PC-9 (cell line): ENCODE measurements at regions not wholly inside any gene's neighbourhood (a gene's known extent, or its start where the extent isn't known, plus 50 kb on each side); places are given as distances from the start of the nearest gene placed in this dataset.
A peak's percentile ranks its signal among the peaks of the same experiment; 100 is the strongest.

ENCODE experiments used
- BruUV-seq: library from RNA; stranded (reverse); fragments of 400-500 nt; replicated peaks from 2 replicates; lab custom pipeline; 2021; lab: Mats Ljungman, UMichigan
- CTCF ChIA-PET: fragments of 300-600 bp; sonication (Branson Sonifier 250); formaldehyde crosslinking; loops from one replicate; lab custom pipeline; 2022; ENCODE audit warnings: antibody characterized with exemption; lab: Charles Lee
- POLR2A ChIA-PET: fragments of 300-600 bp; sonication (Branson Sonifier 250); formaldehyde crosslinking; loops from one replicate; lab custom pipeline; 2022; ENCODE audit warnings: antibody characterized with exemption; ENCODE audit not compliant: unreplicated experiment; lab: Charles Lee
- DNase-seq, 2 experiments: peaks; one replicate each; pipeline versions ENCODE4 v3.0.0 to v3.0.0-alpha.2; 2015 to 2022; ENCODE audit warnings: mixed read lengths in 1 of 2
- H2AFZ ChIP-seq: fragments of 200-600 bp; sonication (generic); 2 replicates; pipeline ENCODE4 v1.8.1; 2017; ENCODE audit warnings: antibody characterized with exemption
- H3F3A ChIP-seq: fragments of 200-600 bp; sonication (generic); 2 replicates; pipeline ENCODE4 v1.8.1; 2017; ENCODE audit warnings: antibody characterized with exemption, mild to moderate bottlenecking, low read depth; ENCODE audit not compliant: insufficient read depth
- H3K27ac ChIP-seq: fragments of 200-600 bp; sonication (generic); 2 replicates; pipeline ENCODE4 v1.6.1; 2016; ENCODE audit warnings: mixed run types
- H3K27me3 ChIP-seq: fragments of 200-600 bp; sonication (generic); 2 replicates; pipeline ENCODE4 v1.6.1; 2016; ENCODE audit warnings: low read depth, mixed run types; ENCODE audit not compliant: insufficient read depth
- H3K36me3 ChIP-seq: fragments of 200-600 bp; sonication (generic); 2 replicates; pipeline ENCODE4 v1.6.1; 2016; ENCODE audit warnings: low read depth, mixed run types
- H3K4me1 ChIP-seq: fragments of 200-600 bp; sonication (generic); replicated peaks from 2 replicates; pipeline ENCODE4 v1.6.1; 2016; ENCODE audit warnings: mixed run types; ENCODE audit not compliant: insufficient read depth
- H3K4me2 ChIP-seq: fragments of 200-600 bp; sonication (generic); 2 replicates; pipeline ENCODE4 v1.6.1; 2017; ENCODE audit warnings: mixed run types
- H3K4me3 ChIP-seq: fragments of 200-600 bp; sonication (generic); 2 replicates; pipeline ENCODE4 v1.6.1; 2016; ENCODE audit warnings: mixed run types
- H3K79me2 ChIP-seq: fragments of 200-600 bp; sonication (generic); 2 replicates; pipeline ENCODE4 v1.6.1; 2017; ENCODE audit warnings: low read depth, mixed run types
- H3K9me2 ChIP-seq: fragments of 200-600 bp; sonication (generic); 2 replicates; pipeline ENCODE4 v1.8.1; 2017; ENCODE audit warnings: mild to moderate bottlenecking; ENCODE audit not compliant: insufficient read depth
- H3K9me3 ChIP-seq: fragments of 200-600 bp; sonication (generic); 2 replicates; pipeline ENCODE4 v1.8.1; 2016; ENCODE audit warnings: low read depth; ENCODE audit not compliant: insufficient read depth
- H4K20me1 ChIP-seq: fragments of 200-600 bp; sonication (generic); 2 replicates; pipeline ENCODE4 v1.8.1; 2017; ENCODE audit not compliant: insufficient read depth
- EZH2 ChIP-seq: fragments of 200-600 bp; sonication (generic); IDR thresholded peaks from 2 replicates; pipeline ENCODE4 v1.8.0; 2017; ENCODE audit warnings: antibody characterized with exemption, low read depth
- intact Hi-C: fragments of 100-400 bp; cut with micrococcal nuclease; formaldehyde crosslinking; loops from one replicate; pipeline ENCODE4 v1.10.0; 2022; ENCODE audit not compliant: unreplicated experiment
- TF ChIP-seq, protein P1 (sequence below): fragments of 200-600 bp; sonication (generic); conservative IDR thresholded peaks from 2 replicates; pipeline ENCODE4 v1.6.1; 2017; ENCODE audit warnings: mixed run types, antibody characterized with exemption, mild to moderate bottlenecking, moderate library complexity

DNA sequence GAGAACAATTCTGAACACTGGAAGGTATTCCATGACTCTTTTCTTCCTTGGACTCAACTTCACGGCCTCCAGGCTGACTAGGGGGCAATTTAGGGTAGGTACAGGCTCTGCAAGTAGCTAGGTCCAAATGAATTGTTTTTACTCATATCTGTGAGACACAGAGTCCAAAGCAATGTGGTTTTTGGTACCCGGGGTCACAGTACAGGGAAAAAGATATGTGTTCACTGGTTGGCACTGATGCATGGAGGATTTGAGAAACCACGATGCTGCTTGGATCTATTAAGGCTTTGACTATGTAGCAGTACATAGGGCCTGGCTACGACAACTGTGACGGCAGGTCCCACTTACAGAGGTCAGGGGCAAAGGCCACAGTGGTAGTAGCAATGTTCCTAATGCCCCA, 200.6 kb downstream of the DUSP10 start:
- no peaks in the 10 kb centered on the region for H3F3A ChIP-seq
- no peaks in the 10 kb centered on the region for H3K27me3 ChIP-seq
- POLR2A ChIA-PET, result no interaction called here
- no peak overlapping the region for H3K4me2 ChIP-seq
- H3K9me2 ChIP-seq, result no peaks in the 10 kb centered on the region
- H3K27ac ChIP-seq, result no peak overlapping the region
- no peaks in the 10 kb centered on the region for H3K36me3 ChIP-seq
- no peak for DNase-seq
- BruUV-seq, result no TSS peak
- H2AFZ ChIP-seq, result no peak overlapping the region
- no peaks in the 10 kb centered on the region for H3K4me1 ChIP-seq
- H4K20me1 ChIP-seq, result no peaks in the 10 kb centered on the region
- H3K4me3 ChIP-seq, result no peak overlapping the region
- TF ChIP-seq EZH2, result no peak
- TF ChIP-seq, protein P1, sequence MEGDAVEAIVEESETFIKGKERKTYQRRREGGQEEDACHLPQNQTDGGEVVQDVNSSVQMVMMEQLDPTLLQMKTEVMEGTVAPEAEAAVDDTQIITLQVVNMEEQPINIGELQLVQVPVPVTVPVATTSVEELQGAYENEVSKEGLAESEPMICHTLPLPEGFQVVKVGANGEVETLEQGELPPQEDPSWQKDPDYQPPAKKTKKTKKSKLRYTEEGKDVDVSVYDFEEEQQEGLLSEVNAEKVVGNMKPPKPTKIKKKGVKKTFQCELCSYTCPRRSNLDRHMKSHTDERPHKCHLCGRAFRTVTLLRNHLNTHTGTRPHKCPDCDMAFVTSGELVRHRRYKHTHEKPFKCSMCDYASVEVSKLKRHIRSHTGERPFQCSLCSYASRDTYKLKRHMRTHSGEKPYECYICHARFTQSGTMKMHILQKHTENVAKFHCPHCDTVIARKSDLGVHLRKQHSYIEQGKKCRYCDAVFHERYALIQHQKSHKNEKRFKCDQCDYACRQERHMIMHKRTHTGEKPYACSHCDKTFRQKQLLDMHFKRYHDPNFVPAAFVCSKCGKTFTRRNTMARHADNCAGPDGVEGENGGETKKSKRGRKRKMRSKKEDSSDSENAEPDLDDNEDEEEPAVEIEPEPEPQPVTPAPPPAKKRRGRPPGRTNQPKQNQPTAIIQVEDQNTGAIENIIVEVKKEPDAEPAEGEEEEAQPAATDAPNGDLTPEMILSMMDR, result no peak
- H3K79me2 ChIP-seq, result no peaks in the 10 kb centered on the region
- intact Hi-C loops, result loop anchor here (5.0 to 10.0 kb wide), 3 partner anchors 344 to 916 kb away; partner anchors contain the start of gene HLX
- CTCF ChIA-PET, result no interaction called here
- H3K9me3 ChIP-seq, result no peaks in the 10 kb centered on the region

DNA sequence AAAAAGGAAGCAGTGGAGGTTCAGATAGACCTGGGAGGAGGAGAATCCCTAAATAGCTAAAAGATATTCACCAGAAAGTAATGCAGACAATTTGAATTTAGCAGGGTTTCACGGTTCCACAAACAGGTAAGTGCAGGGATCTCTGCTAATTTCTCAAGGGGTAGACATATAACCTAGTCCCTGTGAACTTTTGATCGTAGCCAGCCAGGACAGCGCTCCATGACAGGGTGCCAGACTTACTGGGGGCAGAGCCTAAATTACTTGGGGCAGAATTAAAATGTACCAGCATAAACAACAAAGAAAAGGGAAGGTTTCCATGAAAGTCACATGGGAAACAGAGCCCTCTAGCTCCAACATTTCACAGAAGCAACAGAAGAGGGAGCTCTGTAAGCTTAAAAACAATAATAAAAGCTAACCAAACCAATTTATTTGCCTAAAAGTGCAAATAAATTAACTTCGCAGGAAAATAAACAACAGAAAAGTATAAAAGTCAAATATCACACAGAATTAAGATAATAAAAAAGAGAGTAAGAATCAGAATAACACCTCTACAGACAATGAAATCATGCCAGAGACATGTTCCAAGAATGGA, 198.3 kb downstream of the DUSP10 start:
- ChIA-PET CTCF (interaction anchor here (0.6 to 1.3 kb wide), 4 partner anchors 198 to 627 kb away, joined by 3 to 5 read pairs (median 4); partner anchors contain the start of gene DUSP10), POLR2A (no interaction called here)
- no peak for TF ChIP-seq EZH2
- TF ChIP-seq, protein P1, result peak; percentile 67
- no peaks in the 10 kb centered on the region for H3K9me3 ChIP-seq
- no peaks in the 10 kb centered on the region for H4K20me1 ChIP-seq
- H3K27ac ChIP-seq, result no peak overlapping the region
- no peaks in the 10 kb centered on the region for H3K4me1 ChIP-seq
- no peaks in the 10 kb centered on the region for H3K79me2 ChIP-seq
- H3K4me3 ChIP-seq, result no peak overlapping the region
- no peak overlapping the region for H3K4me2 ChIP-seq
- no peaks in the 10 kb centered on the region; the same call in 1 of the 2 replicates for H3K9me2 ChIP-seq
- no peaks in the 10 kb centered on the region for H3F3A ChIP-seq
- intact Hi-C loops, result loop anchor here (1.0 to 10.0 kb wide), 7 partner anchors 55 to 914 kb away; partner anchors contain the start of gene HLX
- no peak overlapping the region for H2AFZ ChIP-seq
- peak in 1 of 2 experiments; percentile 3 for DNase-seq
- no peaks in the 10 kb centered on the region for H3K27me3 ChIP-seq
- H3K36me3 ChIP-seq, result no peaks in the 10 kb centered on the region
- no TSS peak for BruUV-seq

DNA sequence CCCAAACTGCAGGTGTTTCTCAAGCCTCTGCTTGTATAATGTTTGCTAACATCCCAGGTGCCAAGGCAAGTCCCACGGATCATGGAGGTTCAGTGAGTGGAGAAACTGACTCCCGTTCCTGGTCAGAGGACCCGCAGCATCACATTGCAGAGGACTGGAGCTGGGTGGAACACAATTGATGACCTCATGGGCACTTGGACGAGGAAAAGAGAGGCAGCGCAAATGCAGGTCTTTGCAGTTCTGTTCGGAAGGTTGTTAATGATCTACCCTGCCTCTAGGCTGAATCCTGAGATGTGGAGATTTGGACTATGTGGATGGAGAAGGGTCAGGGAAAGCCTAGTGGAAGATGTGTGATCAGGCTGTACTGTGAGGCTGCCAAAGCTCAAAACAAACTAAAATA, 192.9 kb downstream of the DUSP10 start:
- no peaks in the 10 kb centered on the region for H3K4me1 ChIP-seq
- no peaks in the 10 kb centered on the region; the same call in 1 of the 2 replicates for H3K9me2 ChIP-seq
- H3K4me2 ChIP-seq, result no peak overlapping the region
- intact Hi-C loops, result loop anchor here (10.0 kb wide), 2 partner anchors 336 to 674 kb away; partner anchors contain the start of gene HLX
- H3K9me3 ChIP-seq, result no peaks in the 10 kb centered on the region
- TF ChIP-seq, protein P1, result no peak
- no peak for TF ChIP-seq EZH2
- H3K79me2 ChIP-seq, result no peaks in the 10 kb centered on the region
- no peaks in the 10 kb centered on the region for H4K20me1 ChIP-seq
- POLR2A ChIA-PET, result interaction anchor here (0.7 kb wide), 1 partner anchor 551 kb away, joined by 3 read pairs; no protein-coding TSS in a partner anchor
- no peaks in the 10 kb centered on the region for H3K27me3 ChIP-seq
- H3K36me3 ChIP-seq, result no peaks in the 10 kb centered on the region
- BruUV-seq, result no TSS peak
- CTCF ChIA-PET, result no interaction called here
- H3K27ac ChIP-seq, result no peak overlapping the region
- no peak overlapping the region for H2AFZ ChIP-seq
- no peak overlapping the region for H3K4me3 ChIP-seq
- no peak for DNase-seq
- no peaks in the 10 kb centered on the region for H3F3A ChIP-seq
